Spleen (tissue), 7 donors: ENCODE measurements at regions not wholly inside any gene's neighbourhood (a gene's known extent, or its start where the extent isn't known, plus 50 kb on each side); places are given as distances from the start of the nearest gene placed in this dataset.

ENCODE experiments used
- CTCF ChIP-seq, 11 experiments: fragments of 200-600 bp in 7 of 11; fragments of 450-650 bp in 4 of 11; sonication (generic) in 4 of 11; IDR thresholded peaks in 8 of 11; conservative IDR thresholded peaks in 3 of 11; 1 replicate in 7 of 11; 2 replicates in 4 of 11; pipeline versions ENCODE4 v1.4.0 to v1.8.0; 2016 to 2021; ENCODE audit warnings: antibody characterized with exemption in 11 of 11, inconsistent platforms in 4 of 11, mild to moderate bottlenecking in 1 of 11
- POLR2A ChIP-seq, 3 donors: fragments of 450-650 bp; IDR thresholded peaks; one replicate each; pipeline ENCODE4 v1.5.1; 2017; ENCODE audit warnings: antibody characterized with exemption in 3 of 3, mild to moderate bottlenecking in 1 of 3
- POLR2AphosphoS5 ChIP-seq, 3 donors: sonication (generic); formaldehyde crosslinking; IDR thresholded peaks; one replicate each; pipeline ENCODE4 v1.5.1; 2017; ENCODE audit warnings: antibody characterized with exemption in 3 of 3
- donor health status: DM: no; HTN: no; CAD: no; lungs with moderate emphysema.
- donor health status: DM: no; HTN: no; CAD: no.
- donor health status: DM: no; HTN: no; CAD: no.

- TF ChIP-seq CTCF (IDR thresholded peaks at IDR 0.05 in 8 of 11, conservative IDR thresholded peaks at IDR 0.05 in 3 of 11) (no peak), POLR2AphosphoS5 (IDR thresholded peaks at IDR 0.05) (no peak), POLR2A (IDR thresholded peaks at IDR 0.05) (no peak)
These were observed 59.6 kb upstream of the ACTRT2 start for GRCh38 chr1:2961661-2962060.
